GM21515 (cell line): ENCODE measurements at regions not wholly inside any gene's neighbourhood (a gene's known extent, or its start where the extent isn't known, plus 50 kb on each side); places are given as distances from the start of the nearest gene placed in this dataset.
"Not testable (repeated sequence)": the region's sequence is repeated elsewhere in the genome, so short reads cannot be mapped to it uniquely, and the experiment has no call there.

Experiments used
- ATAC-seq: cut with Tn5 transposase; IDR thresholded peaks from one replicate; pipeline ENCODE4 v1.9.1; 2021; ENCODE audit not compliant: unreplicated experiment

GRCh38 chr4:102397056-102397455 lies 51.8 kb upstream of the SLC39A8 start:
- not testable (repeated sequence) for ATAC-seq

DNA sequence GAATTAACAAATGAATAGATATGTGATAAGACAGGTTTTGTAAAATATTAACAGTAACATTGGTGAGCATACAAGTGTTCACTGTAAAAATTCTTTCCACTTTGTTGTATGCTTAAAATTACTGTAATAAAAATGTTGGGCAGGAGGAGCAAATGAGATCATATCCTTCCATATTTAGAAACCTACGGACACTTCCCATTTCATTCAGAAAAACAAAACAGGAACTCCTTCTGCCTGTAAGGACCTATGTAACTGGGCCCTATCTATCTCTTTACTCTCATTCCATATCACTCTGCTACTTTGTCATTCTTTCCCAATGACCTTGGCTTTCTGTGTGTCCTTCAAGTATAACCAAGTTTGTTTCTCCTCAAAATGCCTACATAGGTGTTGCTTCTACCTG lies 53.7 kb upstream of the SLC39A8 start:
- ATAC-seq: no peak

GRCh38 chr4:102400898-102401297 lies 55.6 kb upstream of the SLC39A8 start:
- no peak for ATAC-seq

DNA sequence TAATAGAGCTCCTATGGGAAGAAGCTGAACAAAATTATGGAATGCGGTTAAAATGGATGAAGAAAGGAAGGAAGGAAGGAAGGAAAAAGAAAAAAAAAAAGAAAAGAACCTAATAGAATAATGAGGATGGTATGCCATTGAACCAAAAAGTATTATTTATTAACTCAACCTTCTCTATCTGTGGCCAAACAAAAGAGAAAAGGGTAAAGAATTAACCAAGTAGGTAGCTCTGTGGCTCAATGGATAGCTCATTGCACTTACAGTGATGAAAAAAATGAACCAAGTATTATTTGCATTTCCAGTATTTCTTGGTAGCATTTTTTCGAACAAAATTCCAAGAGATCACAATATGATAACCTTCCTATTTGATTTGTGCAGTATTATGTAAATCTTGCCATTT lies 56.9 kb upstream of the SLC39A8 start:
- ATAC-seq: no peak

GRCh38 chr4:102403116-102403515 lies 57.8 kb upstream of the SLC39A8 start:
- ATAC-seq: no peak

GRCh38 chr4:102404431-102404969 lies 59.2 kb upstream of the SLC39A8 start:
- ATAC-seq: no peak

GRCh38 chr4:102405821-102406401 lies 60.6 kb upstream of the SLC39A8 start:
- ATAC-seq: no peak

DNA sequence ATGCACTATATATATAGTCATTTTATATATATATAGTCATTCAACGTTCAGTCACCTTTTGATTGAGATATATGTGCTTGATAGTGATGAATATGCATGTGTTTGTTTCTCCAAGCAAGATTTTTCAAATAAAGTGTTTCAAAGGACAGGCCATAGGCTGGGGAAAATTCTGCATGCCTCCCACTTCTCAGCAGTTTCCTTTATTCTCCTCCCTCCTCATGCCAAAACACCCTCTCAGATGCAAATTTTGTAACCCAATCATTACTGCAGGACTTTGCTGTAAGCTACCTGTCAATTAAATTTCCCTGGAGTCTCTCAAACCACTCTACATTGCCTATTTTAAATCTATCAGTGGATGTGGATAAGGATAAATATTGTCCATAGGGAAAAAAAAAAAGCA lies 65.6 kb upstream of the SLC39A8 start:
- ATAC-seq: not testable (repeated sequence)

GRCh38 chr4:102411408-102411807 lies 66.1 kb upstream of the SLC39A8 start:
- no peak for ATAC-seq

- ATAC-seq: no peak
These were observed 71.5 kb upstream of the SLC39A8 start for GRCh38 chr4:102416765-102417164.

DNA sequence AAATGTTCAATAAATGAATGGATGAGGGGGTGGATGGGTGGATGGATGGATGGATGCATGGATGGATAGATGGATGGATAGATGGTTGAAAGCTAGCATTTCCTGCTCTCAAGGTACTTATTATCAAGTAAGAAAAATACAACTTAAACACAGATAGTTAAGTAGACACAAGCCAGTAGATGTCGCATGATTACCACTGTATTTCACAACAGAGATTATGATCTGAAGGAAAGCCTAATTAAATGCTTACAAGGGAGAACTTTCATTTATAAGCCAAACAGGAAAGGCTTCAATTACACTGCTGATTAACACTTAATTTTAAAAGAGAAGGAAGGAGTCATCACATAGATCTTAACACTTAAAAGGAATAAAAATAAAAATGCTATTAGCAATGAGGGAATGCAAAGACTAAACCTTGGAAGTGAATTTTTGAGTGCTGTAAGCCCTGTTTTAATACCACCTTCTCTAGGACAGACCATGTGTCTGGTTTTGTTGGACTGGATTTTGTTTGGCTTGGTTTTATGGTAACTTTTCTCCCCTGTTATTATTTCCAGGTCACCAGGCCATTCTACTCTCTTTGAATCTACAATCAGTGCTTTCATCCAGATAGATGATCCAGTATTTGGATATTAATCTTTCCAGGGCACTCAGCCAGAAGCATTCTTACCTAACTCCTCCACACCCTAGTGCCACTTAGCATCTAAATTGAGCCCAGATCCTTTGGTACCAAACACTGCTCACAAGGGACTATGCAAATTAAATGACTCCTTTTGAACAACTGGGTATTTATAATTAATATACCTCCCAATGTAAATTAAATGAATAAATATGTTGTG lies 75.5 kb upstream of the SLC39A8 start:
- ATAC-seq: no peak

DNA sequence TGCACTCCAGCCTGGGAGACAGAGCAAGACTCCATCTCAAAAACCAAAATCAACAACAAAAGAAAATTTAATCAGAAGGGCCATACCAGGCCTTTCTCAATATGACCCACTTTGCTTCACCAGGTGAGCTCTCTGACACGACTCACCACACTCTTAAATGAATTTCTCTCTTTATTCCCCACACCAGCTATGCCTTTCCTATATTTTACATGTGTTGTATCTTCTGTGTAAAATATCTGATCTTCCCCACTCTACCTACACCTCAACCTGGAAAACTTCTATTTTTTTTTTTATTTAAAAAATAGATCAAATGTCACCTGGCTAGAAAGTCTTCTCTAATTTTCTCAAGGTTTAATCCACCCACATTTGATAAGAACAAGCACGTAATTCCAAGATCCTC lies 77.6 kb upstream of the SLC39A8 start:
- no peak for ATAC-seq

- no peak for ATAC-seq
These were observed 77.8 kb upstream of the NFKB1 start for GRCh38 chr4:102423375-102423774.

DNA sequence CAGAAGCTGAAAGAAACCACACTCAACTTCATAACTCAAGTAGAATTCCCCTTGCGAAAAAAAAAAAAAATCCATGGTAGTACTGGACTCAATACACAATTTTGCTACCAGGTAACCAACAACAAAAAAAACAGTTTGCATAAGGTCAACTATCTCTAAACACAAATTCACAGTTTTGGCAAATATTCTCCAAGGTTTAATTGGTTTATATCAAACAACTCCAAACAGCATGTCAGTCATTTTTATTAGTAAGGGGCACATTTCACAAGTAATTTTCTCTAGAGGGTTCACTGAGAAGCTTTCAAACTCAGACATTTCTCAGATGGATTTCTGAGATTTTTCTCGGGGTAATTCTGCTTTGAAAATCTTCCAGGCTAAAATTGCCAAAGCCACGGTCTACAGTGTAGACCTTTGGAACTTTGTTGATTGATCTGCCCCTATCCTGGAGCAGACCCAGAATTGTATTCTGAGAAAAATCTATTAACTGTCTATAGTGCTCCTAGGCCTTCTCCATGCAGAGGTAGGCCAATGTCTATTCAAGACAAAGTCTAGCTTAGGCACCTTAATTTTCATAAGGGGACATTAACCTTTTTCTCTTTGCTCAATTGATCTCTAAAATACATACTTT lies 73.7 kb upstream of the NFKB1 start:
- no peak for ATAC-seq

DNA sequence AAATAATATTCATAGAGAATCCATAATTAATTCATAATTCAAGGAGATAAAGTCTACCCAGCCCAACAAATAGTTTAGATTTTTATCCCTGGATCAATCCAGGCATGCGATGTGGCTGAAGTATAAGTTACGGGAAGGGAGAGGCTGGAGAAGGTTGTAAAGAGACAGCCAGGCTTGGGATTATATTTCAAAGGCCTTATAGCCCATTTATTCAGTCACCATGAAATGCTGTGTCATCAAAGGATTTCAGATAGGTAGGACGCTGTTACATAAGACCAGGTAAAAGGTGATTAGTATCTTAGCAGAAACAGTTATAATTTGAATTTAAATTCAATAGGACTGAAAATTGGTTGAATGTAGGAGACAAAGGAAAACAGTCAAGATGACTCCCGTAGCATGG lies 73.0 kb upstream of the NFKB1 start:
- ATAC-seq: no peak

DNA sequence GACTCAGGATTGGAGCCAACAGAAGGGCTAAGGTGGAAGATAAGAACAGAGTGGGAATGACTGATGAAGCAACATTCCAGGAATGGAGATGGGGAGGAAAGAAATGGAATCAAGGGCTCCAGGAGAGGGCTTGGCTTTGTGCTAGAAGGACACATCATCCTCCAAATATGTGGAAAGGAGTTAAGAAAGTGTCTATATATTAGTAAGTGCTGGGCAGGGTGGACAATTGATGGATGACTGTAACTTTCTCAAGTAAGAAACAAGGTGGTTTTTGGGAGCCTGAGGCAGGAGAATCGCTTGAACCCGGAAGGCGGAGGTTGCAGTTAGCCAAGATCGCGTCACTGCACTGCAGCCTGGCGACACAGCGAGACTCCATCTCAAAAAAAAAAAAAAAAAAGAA lies 71.6 kb upstream of the NFKB1 start:
- no peak for ATAC-seq

DNA sequence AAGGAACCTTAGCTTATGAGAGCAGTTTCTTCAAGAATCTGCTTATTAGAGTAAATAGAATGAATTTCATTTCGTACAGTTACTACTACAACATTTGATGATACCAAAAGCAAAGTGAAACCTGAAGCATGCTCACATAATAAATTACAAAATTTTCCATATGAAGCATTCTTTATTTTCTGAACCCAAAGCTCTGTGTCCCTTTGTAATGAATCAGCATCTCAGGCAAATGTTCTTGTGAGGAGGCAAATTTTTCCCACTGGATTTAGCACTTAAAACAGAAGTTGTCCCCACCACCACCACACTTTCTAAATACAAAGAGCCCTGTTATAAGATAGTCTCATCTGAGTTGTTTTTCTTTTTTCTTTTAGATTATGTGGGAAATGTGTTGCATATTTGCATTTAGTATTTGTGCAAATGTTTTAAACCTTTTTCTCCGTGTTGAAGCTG lies 70.7 kb upstream of the NFKB1 start:
- ATAC-seq: peak; percentile 6

DNA sequence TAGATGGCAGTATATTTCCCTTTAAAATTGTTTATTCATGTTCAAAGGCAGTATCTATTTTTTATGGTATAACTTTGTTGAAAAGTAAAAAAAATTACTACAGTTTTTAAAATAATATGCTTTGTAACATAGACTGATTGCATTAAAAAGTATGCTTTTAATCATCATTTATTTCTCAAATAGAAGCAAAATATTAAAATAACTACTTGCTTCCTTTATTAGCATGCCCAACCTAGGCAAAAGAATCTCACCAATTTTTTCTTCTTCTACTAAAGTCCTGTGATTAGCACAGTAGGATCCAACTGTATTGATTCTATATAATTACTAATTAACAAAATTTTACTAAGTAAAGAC lies 69.6 kb upstream of the NFKB1 start:
- ATAC-seq: no peak

DNA sequence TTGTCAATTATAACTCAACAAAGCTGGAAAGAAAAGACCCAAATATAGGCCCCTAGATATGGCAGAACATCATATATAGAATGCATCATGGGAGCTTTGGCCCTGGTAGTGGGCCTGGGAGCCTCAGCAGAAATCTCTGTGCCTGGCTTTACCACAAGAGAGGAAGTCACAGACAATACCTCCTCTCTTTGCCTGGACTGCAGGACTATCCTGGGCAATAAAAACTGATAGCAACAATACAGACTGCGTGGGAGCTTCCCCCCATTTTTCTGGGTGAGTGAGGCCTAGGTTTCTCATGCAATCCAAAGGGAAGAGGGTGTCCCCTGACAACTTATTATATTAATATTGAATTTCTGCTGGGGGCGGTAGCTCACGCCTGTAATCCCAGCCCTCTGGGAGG lies 64.0 kb upstream of the NFKB1 start:
- no peak for ATAC-seq

- no peak for ATAC-seq
These were observed 62.5 kb upstream of the NFKB1 start for GRCh38 chr4:102438396-102439235.

GRCh38 chr4:102439236-102439614 lies 61.9 kb upstream of the NFKB1 start:
- no peak for ATAC-seq
